ENCODE measurements at regions not wholly inside any gene's neighbourhood (a gene's known extent, or its start where the extent isn't known, plus 50 kb on each side); places are given as distances from the start of the nearest gene placed in this dataset.

- no peak for TF ChIP-seq CTCF (IDR thresholded peaks at IDR 0.05)
- TF ChIP-seq POLR2AphosphoS5 (IDR thresholded peaks at IDR 0.05), result no peak
Observed at GRCh38 chr5:33205079-33205478, 235.7 kb upstream of the TARS1 start.
